ENCODE measurements at regions not wholly inside any gene's neighbourhood (a gene's known extent, or its start where the extent isn't known, plus 50 kb on each side); places are given as distances from the start of the nearest gene placed in this dataset.

- H3K4me2 ChIP-seq: no peak overlapping the region
- WGBS (ENCODE audit: missing lambda C conversion rate): 34% methylated on average over 8 of the region's 8 CpGs
- H3K27ac ChIP-seq: no peak overlapping the region
- no peak overlapping the region for H3K4me3 ChIP-seq
- FAIRE-seq (no peak), DNase-seq (ENCODE audit: low read depth in 1 of 2, low spot score in 1 of 2) (no peak), ATAC-seq (no peak)
- POLR2A ChIA-PET: no interaction called here
- TF ChIP-seq KDM5A (IDR thresholded peaks at IDR 0.05) (no peak), PHF8 (IDR thresholded peaks at IDR 0.05; ENCODE audit: borderline replicate concordance, low read depth) (no peak), GATA3 (IDR thresholded peaks at IDR 0.05; ENCODE audit: borderline replicate concordance) (no peak), NPAS2 (CRISPR knock-in tag; IDR thresholded peaks at IDR 0.05; ENCODE audit: borderline replicate concordance) (no peak), MAFK (IDR thresholded peaks at IDR 0.05; ENCODE audit: partially characterized antibody) (no peak), CHD2 (IDR thresholded peaks at IDR 0.05; ENCODE audit: low read length, partially characterized antibody) (no peak), REST (IDR thresholded peaks at IDR 0.05) (no peak), MYC (IDR thresholded peaks at IDR 0.05; ENCODE audit: borderline replicate concordance, low read length) (no peak), HOXB13 (CRISPR knock-in tag; IDR thresholded peaks at IDR 0.05; ENCODE audit: low read depth) (no peak), USF2 (IDR thresholded peaks at IDR 0.05) (no peak), TFCP2L1 (CRISPR knock-in tag; IDR thresholded peaks at IDR 0.05) (no peak), TP53 (CRISPR knock-in tag; IDR thresholded peaks at IDR 0.05) (no peak), EHMT2 (IDR thresholded peaks at IDR 0.05; ENCODE audit: low read depth) (no peak), EHF (CRISPR knock-in tag; IDR thresholded peaks at IDR 0.05) (no peak), HES2 (IDR thresholded peaks at IDR 0.05) (no peak), CTCF (IDR thresholded peaks at IDR 0.05) (no peak)
- TF ChIP-seq, protein P1, sequence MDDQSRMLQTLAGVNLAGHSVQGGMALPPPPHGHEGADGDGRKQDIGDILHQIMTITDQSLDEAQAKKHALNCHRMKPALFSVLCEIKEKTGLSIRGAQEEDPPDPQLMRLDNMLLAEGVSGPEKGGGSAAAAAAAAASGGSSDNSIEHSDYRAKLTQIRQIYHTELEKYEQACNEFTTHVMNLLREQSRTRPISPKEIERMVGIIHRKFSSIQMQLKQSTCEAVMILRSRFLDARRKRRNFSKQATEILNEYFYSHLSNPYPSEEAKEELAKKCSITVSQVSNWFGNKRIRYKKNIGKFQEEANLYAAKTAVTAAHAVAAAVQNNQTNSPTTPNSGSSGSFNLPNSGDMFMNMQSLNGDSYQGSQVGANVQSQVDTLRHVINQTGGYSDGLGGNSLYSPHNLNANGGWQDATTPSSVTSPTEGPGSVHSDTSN (IDR thresholded peaks at IDR 0.05): no peak
- no peaks in the 10 kb centered on the region; the same call in 2 of the 3 replicates for H3K9me3 ChIP-seq
- CTCF ChIA-PET: no interaction called here
- no peaks in the 10 kb centered on the region for H3K4me1 ChIP-seq
These were observed 196.6 kb upstream of the SOX11 start for GRCh38 chr2:5495586-5495985.

GRCh38 chr2:5497874-5498273 is 194.3 kb upstream of the SOX11 start:
- H3K4me3 ChIP-seq: no peak overlapping the region
- no peak overlapping the region for H3K27ac ChIP-seq
- H3K4me2 ChIP-seq: no peak overlapping the region
- no peak for TF ChIP-seq SMC3 (IDR thresholded peaks at IDR 0.05)
- TF ChIP-seq NR3C1 (IDR thresholded peaks at IDR 0.05): no peak
- no peak for TF ChIP-seq PHF8 (IDR thresholded peaks at IDR 0.05; ENCODE audit: borderline replicate concordance, low read depth)
- TF ChIP-seq, protein P2, sequence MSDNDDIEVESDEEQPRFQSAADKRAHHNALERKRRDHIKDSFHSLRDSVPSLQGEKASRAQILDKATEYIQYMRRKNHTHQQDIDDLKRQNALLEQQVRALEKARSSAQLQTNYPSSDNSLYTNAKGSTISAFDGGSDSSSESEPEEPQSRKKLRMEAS (IDR thresholded peaks at IDR 0.05): no peak
- no peak for TF ChIP-seq HEYL (CRISPR knock-in tag; IDR thresholded peaks at IDR 0.05)
- TF ChIP-seq KDM5A (IDR thresholded peaks at IDR 0.05): no peak
- no peak for TF ChIP-seq KDM1A (IDR thresholded peaks at IDR 0.05; ENCODE audit: low read depth)
- TF ChIP-seq CHD2 (IDR thresholded peaks at IDR 0.05; ENCODE audit: low read length, partially characterized antibody): no peak
- TF ChIP-seq, protein P3, sequence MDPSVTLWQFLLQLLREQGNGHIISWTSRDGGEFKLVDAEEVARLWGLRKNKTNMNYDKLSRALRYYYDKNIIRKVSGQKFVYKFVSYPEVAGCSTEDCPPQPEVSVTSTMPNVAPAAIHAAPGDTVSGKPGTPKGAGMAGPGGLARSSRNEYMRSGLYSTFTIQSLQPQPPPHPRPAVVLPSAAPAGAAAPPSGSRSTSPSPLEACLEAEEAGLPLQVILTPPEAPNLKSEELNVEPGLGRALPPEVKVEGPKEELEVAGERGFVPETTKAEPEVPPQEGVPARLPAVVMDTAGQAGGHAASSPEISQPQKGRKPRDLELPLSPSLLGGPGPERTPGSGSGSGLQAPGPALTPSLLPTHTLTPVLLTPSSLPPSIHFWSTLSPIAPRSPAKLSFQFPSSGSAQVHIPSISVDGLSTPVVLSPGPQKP (IDR thresholded peaks at IDR 0.05; ENCODE audit: low read depth, low read length): no peak
- TF ChIP-seq CHD4 (IDR thresholded peaks at IDR 0.05; ENCODE audit: borderline replicate concordance): no peak
- TF ChIP-seq EHMT2 (IDR thresholded peaks at IDR 0.05; ENCODE audit: low read depth): no peak
- TF ChIP-seq, protein P1 (IDR thresholded peaks at IDR 0.05): no peak
- no peak for TF ChIP-seq ZSCAN20 (CRISPR knock-in tag; IDR thresholded peaks at IDR 0.05)
- TF ChIP-seq MYC (IDR thresholded peaks at IDR 0.05; ENCODE audit: borderline replicate concordance, low read length): no peak
- no peak for TF ChIP-seq HOXB13 (CRISPR knock-in tag; IDR thresholded peaks at IDR 0.05; ENCODE audit: low read depth)
- TF ChIP-seq NPAS2 (CRISPR knock-in tag; IDR thresholded peaks at IDR 0.05; ENCODE audit: borderline replicate concordance): no peak
- no peak for TF ChIP-seq FOSB (CRISPR knock-in tag; IDR thresholded peaks at IDR 0.05)
- no peak for TF ChIP-seq RARB (CRISPR knock-in tag; IDR thresholded peaks at IDR 0.05)
- no peak for TF ChIP-seq HDAC2 (IDR thresholded peaks at IDR 0.05)
- POLR2A ChIA-PET: no interaction called here
- H3K9me3 ChIP-seq: no peaks in the 10 kb centered on the region
- H3K4me1 ChIP-seq: no peaks in the 10 kb centered on the region
- no peak for ATAC-seq
- DNase-seq (ENCODE audit: low read depth in 1 of 2, low spot score in 1 of 2): no peak
- WGBS (ENCODE audit: missing lambda C conversion rate): 44% methylated on average over 10 of the region's 10 CpGs
- CTCF ChIA-PET: no interaction called here
- FAIRE-seq: no peak
